ENCODE measurements at regions not wholly inside any gene's neighbourhood (a gene's known extent, or its start where the extent isn't known, plus 50 kb on each side); places are given as distances from the start of the nearest gene placed in this dataset.
"Not testable (repeated sequence)": the region's sequence is repeated elsewhere in the genome, so short reads cannot be mapped to it uniquely, and the experiment has no call there.

DNA sequence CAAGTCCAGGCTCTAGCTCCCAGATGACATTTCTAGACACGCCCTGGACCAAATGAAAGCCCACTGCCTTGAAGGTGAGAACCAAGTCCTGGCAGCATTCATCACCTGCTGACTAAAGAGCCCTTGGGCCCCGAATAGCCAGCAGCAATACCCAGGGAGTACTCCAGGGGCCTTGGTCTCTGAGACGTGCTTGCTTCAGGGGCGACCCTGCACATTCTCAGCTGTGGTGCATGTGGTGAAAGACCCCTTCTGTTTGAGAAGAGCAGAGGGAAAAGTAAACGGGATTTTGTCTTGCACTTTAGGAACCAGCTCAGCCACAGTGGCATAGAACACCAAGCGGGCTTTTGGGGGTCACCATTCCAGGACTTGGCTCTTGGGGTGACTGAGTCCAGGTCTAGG, 260.5 kb upstream of the MYT1L start:
- DNase-seq (ENCODE audit: low spot score in 2 of 2): no peak

DNA sequence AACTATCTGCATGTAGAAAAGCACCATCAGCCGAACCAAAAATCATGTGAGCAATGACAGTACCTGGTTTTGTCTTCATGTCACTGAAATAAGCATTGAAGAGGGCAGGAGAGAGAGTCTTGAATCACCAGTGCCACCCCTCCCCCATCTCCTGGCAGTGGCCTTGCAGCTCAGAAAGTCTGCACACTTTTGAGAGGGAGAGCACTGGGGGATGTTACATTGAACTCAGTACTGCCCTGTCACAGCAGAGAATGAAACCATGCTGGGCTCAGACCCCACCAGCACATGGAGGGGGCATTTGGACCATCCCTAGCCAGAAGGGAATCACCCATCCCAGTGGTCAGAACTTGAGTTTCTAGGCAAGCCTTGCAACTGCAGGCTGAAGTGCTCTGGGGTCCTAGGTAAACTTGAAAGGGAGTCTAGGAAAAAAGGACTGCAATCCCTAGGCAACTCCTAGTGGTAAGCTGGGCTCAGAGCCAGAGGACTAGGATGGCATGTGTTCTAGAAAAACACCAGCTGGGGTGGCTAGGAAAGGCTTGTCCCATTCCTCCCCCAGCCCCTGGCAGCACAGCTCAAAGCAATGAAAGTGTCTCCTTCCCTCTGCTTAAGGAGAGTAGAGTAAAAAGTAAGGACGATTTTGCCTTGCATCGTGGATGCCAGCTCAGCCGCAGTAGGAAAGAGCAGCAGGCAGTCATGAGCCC, 259.9 kb upstream of the MYT1L start:
- DNase-seq (ENCODE audit: low spot score in 2 of 2): no peak
- no peak for FAIRE-seq

More for the DNA sequence above, 260.5 kb upstream of the MYT1L start:
- no peak for FAIRE-seq

GRCh38 chr2:2590141-2590540, 259.1 kb upstream of the MYT1L start:
- DNase-seq (ENCODE audit: low spot score in 2 of 2) (no peak), FAIRE-seq (no peak)

DNA sequence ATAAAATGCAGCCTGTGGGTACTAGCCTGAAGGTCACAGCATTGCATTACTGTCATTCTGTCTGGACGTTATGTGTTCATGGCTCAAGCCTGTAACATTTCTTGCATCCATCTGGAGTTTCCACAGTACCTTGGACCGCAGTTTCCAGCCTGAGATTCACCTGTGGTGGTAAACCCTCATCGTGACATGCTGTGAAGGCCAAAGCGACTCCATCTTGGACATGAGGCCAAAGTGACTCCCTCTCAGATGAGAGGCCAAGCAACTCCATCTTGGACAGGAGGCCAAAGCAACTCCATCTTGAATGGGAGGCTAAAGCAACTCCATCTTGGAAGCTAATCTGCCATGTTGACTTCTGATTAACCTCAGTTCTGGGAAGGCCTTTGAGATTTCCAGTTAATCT, 257.7 kb upstream of the MYT1L start:
- no peak for FAIRE-seq
- DNase-seq (ENCODE audit: low spot score in 2 of 2): no peak

DNA sequence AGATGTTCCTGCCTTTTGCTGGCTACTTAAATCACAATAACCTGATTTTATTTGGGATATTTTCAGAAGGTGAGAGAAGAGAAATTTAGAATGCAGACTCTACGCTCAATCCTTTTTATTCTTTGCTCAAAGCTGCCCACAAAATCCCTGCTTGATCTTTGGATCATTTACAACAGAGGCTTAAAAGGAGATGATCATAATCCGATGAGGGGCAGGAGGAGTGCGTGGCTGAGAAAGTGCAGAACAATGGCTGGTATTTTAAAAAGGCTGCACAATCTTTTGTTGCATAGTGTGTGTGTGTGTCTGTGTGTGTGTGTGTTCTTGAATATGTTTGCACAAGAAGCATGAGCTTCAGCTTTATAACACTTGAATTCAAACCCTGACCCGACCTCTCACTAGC, 256.3 kb upstream of the MYT1L start:
- DNase-seq (ENCODE audit: low spot score in 2 of 2): no peak
- no peak for FAIRE-seq

DNA sequence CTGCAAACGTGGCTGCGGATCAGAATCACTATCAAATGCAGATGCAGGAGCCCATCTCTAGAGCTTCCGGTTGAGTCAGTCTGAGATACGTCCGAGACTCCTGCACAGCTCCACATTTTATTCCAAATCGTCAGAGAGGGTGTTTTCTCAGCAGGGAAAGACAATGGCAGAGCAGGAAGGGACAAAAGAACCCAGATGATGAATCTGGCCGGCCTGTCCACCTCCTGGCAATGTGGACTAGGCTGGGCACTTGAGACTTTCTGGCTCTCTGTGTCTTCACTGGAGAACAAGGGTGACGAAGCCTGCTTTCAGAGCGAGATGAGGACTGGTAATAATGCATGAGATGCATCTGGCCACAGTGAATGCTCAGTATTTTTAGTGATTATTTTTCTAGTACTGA, 255.9 kb upstream of the MYT1L start:
- DNase-seq (ENCODE audit: low spot score in 2 of 2): no peak
- no peak for FAIRE-seq

DNA sequence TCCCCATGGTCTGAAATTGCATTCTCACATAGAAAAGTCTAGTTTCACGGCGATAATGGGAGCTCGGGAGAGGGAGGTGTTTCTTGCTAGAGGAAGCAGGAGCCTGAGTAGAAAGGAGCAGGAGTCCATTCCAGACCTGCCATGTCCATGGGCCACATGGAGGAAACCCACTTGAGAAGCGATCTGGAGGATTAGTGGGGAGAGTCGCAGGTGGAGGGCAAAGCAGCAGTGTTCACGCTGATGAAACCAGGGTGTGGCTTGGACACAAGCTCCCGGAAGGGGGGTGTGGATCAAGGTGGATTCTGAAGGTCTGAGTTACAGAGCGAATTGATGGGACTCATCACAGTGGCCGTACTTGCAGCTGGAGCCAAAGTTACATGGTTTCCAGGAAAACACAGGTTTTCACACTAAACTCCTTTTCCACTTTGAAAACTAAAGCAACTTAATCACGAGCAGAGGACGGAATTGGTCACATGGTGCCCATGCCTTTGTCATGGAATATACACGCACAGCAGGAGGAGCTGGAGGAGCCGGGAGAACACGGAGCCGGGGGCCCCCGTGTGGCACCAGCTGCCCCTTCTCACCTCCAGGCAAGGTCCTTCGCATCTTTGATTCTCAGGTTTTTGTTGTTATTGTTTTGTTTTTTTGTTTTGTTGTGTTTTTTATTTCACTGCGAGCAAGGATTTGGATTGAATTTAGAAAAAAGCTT, 255.1 kb upstream of the MYT1L start:
- no peak for DNase-seq (ENCODE audit: low spot score in 2 of 2)
- FAIRE-seq: no peak

GRCh38 chr2:2582998-2583545, 252.0 kb upstream of the MYT1L start:
- FAIRE-seq: no peak
- no peak for DNase-seq (ENCODE audit: low spot score in 2 of 2)

DNA sequence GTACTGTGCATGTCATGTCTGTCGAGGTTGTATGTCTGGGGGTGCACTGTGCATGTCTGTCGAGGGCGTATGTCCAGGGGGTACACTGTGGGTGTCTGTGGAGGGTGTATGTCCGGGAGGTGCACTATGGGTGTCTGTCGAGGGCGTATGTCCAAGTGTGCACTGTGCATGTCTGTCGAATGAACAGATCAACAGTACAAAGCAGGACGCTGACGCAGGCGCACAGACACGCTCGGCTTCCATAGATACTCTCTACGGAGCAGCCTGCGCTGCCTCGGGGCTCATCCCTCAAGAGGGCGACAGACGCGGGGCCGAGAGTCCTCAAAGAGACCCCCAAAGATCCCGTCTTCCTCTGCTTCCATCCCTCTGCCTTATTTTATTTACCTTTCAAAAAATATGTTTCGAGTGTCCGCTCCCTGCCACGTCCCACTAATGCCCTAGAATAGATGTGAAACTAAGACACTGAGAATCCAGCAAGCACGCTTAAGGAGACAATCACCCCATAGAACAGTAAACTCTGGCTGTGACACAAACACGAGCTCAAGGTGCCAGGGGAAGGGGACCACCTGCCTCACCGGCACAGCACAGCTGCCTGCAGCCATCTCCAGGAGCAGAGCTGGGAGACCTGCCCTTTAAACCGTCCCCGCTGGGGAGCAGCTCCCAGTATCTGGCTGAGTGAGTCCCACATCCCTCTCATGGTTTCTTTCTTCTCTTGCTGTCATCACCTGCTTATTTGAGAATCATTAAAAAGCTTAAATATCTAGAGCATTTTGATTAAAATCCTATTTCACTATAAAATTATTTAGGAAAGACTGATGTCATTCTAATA, 250.5 kb upstream of the MYT1L start:
- FAIRE-seq: no peak
- DNase-seq (ENCODE audit: low spot score in 2 of 2): no peak

- DNase-seq (ENCODE audit: low spot score in 2 of 2); FAIRE-seq: not testable (repeated sequence)
Observed at GRCh38 chr2:2580841-2581240, 249.8 kb upstream of the MYT1L start.

DNA sequence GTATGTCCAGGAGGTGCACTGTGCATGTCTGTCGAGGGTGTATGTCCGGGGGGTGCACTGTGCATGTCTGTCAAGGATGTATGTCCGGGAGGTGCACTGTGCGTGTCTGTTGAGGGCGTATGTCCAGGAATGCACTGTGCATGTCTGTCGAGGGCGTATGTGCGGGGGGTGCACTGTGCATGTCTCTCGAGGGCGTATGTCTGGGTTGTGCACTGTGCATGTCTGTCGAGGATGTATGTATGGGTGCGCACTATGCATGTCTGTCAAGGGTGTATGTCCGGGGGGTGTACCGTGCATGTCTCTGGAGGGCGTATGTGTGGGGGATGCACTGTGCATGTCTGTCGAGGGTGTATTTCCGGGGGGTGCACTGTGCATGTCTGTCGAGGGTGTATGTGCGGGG, 249.3 kb upstream of the MYT1L start:
- FAIRE-seq: no peak
- no peak for DNase-seq (ENCODE audit: low spot score in 2 of 2)

DNA sequence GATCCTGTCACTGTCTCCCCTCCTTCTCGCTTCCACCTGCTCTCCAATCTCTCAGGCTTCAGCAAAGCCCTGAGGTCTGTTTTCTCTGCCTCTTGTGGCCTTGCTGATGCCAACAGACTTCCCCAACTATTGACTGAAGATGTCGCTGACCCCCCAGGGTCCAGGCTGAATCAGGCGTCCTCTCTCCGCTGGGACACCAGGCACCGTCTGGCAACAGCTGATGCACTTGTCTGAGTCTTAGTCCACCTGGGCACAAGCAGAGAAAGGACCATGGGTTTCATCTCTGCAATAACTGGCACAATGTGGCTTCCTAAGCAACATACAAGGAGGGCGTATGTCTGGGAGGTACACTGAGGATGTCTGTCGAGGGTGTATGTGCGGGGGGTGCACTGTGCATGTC, 248.7 kb upstream of the MYT1L start:
- DNase-seq (ENCODE audit: low spot score in 2 of 2): no peak
- no peak for FAIRE-seq

- FAIRE-seq (no peak), DNase-seq (ENCODE audit: low spot score in 2 of 2) (peak; percentile 70 to 71)
Observed at GRCh38 chr2:2577407-2577831, 246.3 kb upstream of the MYT1L start.

GRCh38 chr2:2575870-2576386, 244.9 kb upstream of the MYT1L start:
- FAIRE-seq (no peak), DNase-seq (ENCODE audit: low spot score in 2 of 2) (no peak)

DNA sequence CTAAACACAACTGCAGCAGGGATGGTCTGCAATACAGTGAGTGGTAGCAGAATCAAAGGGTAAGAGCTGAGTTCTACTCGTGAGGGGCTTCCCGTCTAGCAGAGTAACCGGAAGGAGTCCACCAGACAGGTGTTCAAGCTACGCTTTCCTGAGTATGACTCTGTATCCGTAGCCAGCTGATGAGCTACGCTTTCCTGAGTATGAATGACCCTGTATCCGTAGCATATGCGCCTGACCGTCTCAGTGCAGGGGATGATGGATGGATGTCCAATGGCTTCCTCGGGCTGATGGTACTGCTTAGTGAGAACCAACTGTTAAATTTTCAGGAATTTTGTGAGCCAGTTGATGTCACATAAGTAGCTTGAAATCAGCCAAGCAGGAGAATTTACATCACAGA, 244.1 kb upstream of the MYT1L start:
- FAIRE-seq (no peak), DNase-seq (ENCODE audit: low spot score in 2 of 2) (no peak)

- FAIRE-seq (no peak), DNase-seq (ENCODE audit: low spot score in 2 of 2) (no peak)
Observed at GRCh38 chr2:2574401-2575180, 243.5 kb upstream of the MYT1L start.

DNA sequence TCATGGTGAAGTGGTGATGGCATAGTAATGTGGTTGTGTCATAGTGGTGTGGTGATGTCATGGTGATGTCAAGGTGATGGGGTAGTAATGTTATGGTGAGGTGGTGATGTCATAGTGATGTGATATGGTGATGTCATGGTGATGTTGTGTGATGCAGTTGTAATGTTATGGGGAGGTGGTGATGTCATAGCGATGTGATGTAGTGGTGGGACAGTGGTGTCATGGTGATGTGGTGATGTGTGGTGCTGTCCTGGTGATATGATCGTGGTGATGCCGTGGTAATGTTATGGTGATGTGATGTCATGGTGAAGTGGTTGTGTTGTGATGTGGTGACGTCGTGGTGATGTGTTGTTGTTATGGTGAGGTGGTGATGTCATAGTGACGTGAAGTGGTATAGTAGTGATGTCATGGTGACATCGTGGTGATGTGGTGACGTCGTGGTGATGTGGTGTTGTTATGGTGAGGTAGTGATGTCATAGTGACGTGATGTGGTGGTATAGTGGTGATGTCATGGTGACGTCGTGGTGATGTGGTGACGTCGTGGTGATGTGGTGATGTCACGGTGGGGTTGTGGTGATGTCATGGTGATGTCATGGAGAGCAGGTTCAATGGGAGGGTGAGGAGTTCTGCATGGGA, 242.7 kb upstream of the MYT1L start:
- FAIRE-seq: no peak
- no peak for DNase-seq (ENCODE audit: low spot score in 2 of 2)

DNA sequence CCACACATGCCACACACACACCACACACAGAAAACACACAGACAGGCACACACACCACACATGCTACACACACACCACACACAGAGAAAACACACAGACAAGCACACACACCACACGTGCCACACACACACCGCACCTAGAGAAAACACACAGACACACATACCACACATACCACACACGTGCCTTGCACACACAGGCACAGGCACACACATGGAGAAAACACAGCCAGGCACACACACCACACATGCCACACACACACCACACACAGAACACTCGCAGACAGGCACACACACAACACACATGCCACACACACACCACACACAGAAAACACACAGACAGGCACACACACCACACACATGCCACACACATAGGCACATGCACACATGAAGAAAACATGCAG, 242.1 kb upstream of the MYT1L start:
- DNase-seq (ENCODE audit: low spot score in 2 of 2): no peak
- no peak for FAIRE-seq

GRCh38 chr2:2572393-2573204, 241.5 kb upstream of the MYT1L start:
- DNase-seq (ENCODE audit: low spot score in 2 of 2) (no peak), FAIRE-seq (no peak)
